ENCODE measurements at regions not wholly inside any gene's neighbourhood (a gene's known extent, or its start where the extent isn't known, plus 50 kb on each side); places are given as distances from the start of the nearest gene placed in this dataset.

DNA sequence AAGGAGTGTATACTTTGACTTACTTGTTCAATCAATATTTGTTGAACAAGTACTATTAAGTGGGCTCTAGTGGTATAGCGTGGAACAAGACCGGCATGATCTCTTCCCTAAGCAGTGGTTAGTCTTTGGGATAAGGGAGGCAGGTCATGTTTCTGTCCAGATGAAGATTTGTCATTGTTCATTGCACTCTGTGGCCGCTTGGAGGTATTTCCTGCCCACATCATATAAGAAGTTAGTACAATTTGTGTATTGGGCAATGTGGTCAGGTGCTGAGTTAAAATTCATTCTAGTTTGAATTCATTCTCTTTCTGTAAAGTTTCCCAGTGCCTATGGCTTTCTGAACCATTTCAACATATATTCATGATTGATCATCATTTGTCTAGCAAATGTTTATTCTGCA lies 101.1 kb upstream of the SHISA3 start:
- no peak overlapping the region for H2AFZ ChIP-seq
- peaks cover 49% of the 10 kb centered on the region for H3K4me1 Mint-ChIP-seq
- H3K27me3 Mint-ChIP-seq (ENCODE audit: insufficient read depth, low read depth, poor library complexity): peaks cover 17% of the 10 kb centered on the region
- TF ChIP-seq, protein P1, sequence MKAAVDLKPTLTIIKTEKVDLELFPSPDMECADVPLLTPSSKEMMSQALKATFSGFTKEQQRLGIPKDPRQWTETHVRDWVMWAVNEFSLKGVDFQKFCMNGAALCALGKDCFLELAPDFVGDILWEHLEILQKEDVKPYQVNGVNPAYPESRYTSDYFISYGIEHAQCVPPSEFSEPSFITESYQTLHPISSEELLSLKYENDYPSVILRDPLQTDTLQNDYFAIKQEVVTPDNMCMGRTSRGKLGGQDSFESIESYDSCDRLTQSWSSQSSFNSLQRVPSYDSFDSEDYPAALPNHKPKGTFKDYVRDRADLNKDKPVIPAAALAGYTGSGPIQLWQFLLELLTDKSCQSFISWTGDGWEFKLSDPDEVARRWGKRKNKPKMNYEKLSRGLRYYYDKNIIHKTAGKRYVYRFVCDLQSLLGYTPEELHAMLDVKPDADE (IDR thresholded peaks at IDR 0.05): no peak
- TF ChIP-seq NANOG (IDR thresholded peaks at IDR 0.05; ENCODE audit: borderline replicate concordance) (no peak), STAT1 (IDR thresholded peaks at IDR 0.05; ENCODE audit: unreplicated experiment) (no peak), ZNF114 (CRISPR knock-in tag; IDR thresholded peaks at IDR 0.05) (no peak), ZNF331 (CRISPR knock-in tag; IDR thresholded peaks at IDR 0.05; ENCODE audit: low read depth) (no peak), JUNB (IDR thresholded peaks at IDR 0.05; ENCODE audit: unreplicated experiment) (no peak), CREB1 (CRISPR knock-in tag; IDR thresholded peaks at IDR 0.05; ENCODE audit: low read depth) (no peak), EZH2 (IDR thresholded peaks at IDR 0.05; ENCODE audit: low read depth, unreplicated experiment) (no peak), POLR2AphosphoS5 (IDR thresholded peaks at IDR 0.05; ENCODE audit: low read depth) (no peak), EZH2phosphoT487 (IDR thresholded peaks at IDR 0.05; ENCODE audit: unreplicated experiment) (no peak)
- TF ChIP-seq, protein P2, sequence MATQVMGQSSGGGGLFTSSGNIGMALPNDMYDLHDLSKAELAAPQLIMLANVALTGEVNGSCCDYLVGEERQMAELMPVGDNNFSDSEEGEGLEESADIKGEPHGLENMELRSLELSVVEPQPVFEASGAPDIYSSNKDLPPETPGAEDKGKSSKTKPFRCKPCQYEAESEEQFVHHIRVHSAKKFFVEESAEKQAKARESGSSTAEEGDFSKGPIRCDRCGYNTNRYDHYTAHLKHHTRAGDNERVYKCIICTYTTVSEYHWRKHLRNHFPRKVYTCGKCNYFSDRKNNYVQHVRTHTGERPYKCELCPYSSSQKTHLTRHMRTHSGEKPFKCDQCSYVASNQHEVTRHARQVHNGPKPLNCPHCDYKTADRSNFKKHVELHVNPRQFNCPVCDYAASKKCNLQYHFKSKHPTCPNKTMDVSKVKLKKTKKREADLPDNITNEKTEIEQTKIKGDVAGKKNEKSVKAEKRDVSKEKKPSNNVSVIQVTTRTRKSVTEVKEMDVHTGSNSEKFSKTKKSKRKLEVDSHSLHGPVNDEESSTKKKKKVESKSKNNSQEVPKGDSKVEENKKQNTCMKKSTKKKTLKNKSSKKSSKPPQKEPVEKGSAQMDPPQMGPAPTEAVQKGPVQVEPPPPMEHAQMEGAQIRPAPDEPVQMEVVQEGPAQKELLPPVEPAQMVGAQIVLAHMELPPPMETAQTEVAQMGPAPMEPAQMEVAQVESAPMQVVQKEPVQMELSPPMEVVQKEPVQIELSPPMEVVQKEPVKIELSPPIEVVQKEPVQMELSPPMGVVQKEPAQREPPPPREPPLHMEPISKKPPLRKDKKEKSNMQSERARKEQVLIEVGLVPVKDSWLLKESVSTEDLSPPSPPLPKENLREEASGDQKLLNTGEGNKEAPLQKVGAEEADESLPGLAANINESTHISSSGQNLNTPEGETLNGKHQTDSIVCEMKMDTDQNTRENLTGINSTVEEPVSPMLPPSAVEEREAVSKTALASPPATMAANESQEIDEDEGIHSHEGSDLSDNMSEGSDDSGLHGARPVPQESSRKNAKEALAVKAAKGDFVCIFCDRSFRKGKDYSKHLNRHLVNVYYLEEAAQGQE (IDR thresholded peaks at IDR 0.05; ENCODE audit: unreplicated experiment): no peak
- TF ChIP-seq, protein P3, sequence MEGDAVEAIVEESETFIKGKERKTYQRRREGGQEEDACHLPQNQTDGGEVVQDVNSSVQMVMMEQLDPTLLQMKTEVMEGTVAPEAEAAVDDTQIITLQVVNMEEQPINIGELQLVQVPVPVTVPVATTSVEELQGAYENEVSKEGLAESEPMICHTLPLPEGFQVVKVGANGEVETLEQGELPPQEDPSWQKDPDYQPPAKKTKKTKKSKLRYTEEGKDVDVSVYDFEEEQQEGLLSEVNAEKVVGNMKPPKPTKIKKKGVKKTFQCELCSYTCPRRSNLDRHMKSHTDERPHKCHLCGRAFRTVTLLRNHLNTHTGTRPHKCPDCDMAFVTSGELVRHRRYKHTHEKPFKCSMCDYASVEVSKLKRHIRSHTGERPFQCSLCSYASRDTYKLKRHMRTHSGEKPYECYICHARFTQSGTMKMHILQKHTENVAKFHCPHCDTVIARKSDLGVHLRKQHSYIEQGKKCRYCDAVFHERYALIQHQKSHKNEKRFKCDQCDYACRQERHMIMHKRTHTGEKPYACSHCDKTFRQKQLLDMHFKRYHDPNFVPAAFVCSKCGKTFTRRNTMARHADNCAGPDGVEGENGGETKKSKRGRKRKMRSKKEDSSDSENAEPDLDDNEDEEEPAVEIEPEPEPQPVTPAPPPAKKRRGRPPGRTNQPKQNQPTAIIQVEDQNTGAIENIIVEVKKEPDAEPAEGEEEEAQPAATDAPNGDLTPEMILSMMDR (conservative IDR thresholded peaks at IDR 0.05; ENCODE audit: low read depth in 2 of 2): no peak
- TF ChIP-seq, protein P4, sequence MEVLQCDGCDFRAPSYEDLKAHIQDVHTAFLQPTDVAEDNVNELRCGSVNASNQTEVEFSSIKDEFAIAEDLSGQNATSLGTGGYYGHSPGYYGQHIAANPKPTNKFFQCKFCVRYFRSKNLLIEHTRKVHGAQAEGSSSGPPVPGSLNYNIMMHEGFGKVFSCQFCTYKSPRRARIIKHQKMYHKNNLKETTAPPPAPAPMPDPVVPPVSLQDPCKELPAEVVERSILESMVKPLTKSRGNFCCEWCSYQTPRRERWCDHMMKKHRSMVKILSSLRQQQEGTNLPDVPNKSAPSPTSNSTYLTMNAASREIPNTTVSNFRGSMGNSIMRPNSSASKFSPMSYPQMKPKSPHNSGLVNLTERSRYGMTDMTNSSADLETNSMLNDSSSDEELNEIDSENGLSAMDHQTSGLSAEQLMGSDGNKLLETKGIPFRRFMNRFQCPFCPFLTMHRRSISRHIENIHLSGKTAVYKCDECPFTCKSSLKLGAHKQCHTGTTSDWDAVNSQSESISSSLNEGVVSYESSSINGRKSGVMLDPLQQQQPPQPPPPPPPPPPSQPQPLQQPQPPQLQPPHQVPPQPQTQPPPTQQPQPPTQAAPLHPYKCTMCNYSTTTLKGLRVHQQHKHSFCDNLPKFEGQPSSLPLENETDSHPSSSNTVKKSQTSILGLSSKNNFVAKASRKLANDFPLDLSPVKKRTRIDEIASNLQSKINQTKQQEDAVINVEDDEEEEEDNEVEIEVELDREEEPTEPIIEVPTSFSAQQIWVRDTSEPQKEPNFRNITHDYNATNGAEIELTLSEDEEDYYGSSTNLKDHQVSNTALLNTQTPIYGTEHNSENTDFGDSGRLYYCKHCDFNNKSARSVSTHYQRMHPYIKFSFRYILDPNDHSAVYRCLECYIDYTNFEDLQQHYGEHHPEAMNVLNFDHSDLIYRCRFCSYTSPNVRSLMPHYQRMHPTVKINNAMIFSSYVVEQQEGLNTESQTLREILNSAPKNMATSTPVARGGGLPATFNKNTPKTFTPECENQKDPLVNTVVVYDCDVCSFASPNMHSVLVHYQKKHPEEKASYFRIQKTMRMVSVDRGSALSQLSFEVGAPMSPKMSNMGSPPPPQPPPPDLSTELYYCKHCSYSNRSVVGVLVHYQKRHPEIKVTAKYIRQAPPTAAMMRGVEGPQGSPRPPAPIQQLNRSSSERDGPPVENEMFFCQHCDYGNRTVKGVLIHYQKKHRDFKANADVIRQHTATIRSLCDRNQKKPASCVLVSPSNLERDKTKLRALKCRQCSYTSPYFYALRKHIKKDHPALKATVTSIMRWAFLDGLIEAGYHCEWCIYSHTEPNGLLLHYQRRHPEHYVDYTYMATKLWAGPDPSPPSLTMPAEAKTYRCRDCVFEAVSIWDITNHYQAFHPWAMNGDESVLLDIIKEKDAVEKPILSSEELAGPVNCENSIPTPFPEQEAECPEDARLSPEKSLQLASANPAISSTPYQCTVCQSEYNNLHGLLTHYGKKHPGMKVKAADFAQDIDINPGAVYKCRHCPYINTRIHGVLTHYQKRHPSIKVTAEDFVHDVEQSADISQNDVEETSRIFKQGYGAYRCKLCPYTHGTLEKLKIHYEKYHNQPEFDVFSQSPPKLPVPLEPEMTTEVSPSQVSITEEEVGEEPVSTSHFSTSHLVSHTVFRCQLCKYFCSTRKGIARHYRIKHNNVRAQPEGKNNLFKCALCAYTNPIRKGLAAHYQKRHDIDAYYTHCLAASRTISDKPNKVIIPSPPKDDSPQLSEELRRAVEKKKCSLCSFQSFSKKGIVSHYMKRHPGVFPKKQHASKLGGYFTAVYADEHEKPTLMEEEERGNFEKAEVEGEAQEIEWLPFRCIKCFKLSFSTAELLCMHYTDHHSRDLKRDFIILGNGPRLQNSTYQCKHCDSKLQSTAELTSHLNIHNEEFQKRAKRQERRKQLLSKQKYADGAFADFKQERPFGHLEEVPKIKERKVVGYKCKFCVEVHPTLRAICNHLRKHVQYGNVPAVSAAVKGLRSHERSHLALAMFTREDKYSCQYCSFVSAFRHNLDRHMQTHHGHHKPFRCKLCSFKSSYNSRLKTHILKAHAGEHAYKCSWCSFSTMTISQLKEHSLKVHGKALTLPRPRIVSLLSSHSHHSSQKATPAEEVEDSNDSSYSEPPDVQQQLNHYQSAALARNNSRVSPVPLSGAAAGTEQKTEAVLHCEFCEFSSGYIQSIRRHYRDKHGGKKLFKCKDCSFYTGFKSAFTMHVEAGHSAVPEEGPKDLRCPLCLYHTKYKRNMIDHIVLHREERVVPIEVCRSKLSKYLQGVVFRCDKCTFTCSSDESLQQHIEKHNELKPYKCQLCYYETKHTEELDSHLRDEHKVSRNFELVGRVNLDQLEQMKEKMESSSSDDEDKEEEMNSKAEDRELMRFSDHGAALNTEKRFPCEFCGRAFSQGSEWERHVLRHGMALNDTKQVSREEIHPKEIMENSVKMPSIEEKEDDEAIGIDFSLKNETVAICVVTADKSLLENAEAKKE (CRISPR knock-in tag; IDR thresholded peaks at IDR 0.05): no peak
- no peak overlapping the region for H3K27ac Mint-ChIP-seq
- H3K4me3 Mint-ChIP-seq: no peak overlapping the region
- H3K4me3 ChIP-seq: no peak overlapping the region
- no peaks in the 10 kb centered on the region for H4K20me1 ChIP-seq (replicated peaks; ENCODE audit: insufficient read depth)
- H3F3A ChIP-seq (replicated peaks; ENCODE audit: low read depth): no peaks in the 10 kb centered on the region; the same call in 1 of the 2 replicates
- H3K9me2 ChIP-seq (ENCODE audit: insufficient read depth): peaks cover 6% of the 10 kb centered on the region; the same call in 1 of the 2 replicates
- no peaks in the 10 kb centered on the region for H3K36me3 ChIP-seq (ENCODE audit: insufficient read depth)
- H3K79me2 ChIP-seq (replicated peaks; ENCODE audit: insufficient read depth): no peaks in the 10 kb centered on the region
- peaks cover 21% of the 10 kb centered on the region for H3K4me1 ChIP-seq (ENCODE audit: insufficient read depth)
- ATAC-seq (no peak), DNase-seq (ENCODE audit: low spot score) (no peak)
- H3K36me3 Mint-ChIP-seq (ENCODE audit: low read depth): peaks cover 11% of the 10 kb centered on the region; the same call in 2 of the 3 replicates
- H3K9me3 Mint-ChIP-seq: 0 out of 3 replicates have a peak, but pooled peaks cover 3% of the 10 kb centered on the region
- no peak overlapping the region for H3K4me2 ChIP-seq
- no peak overlapping the region for H3K27ac ChIP-seq (ENCODE audit: low read depth)
- H3K27me3 ChIP-seq (ENCODE audit: insufficient read depth): no peaks in the 10 kb centered on the region

All from GM23338 (cell line).